GM19397 (cell line): ENCODE measurements at regions not wholly inside any gene's neighbourhood (a gene's known extent, or its start where the extent isn't known, plus 50 kb on each side); places are given as distances from the start of the nearest gene placed in this dataset.
A peak's percentile ranks its signal among the peaks of the same experiment; 100 is the strongest.

ENCODE experiments used
- ATAC-seq: cut with Tn5 transposase; IDR thresholded peaks from one replicate; pipeline ENCODE4 v1.9.1; 2021; ENCODE audit warnings: mild to moderate bottlenecking, moderate library complexity; ENCODE audit not compliant: unreplicated experiment

GRCh38 chr13:33686772-33687480 is 131.0 kb upstream of the RFC3 start:
- ATAC-seq, result no peak

GRCh38 chr13:33690354-33690753 is 127.6 kb upstream of the RFC3 start:
- ATAC-seq, result no peak

- no peak for ATAC-seq
Observed at GRCh38 chr13:33691980-33692379, 126.0 kb upstream of the RFC3 start.

- no peak for ATAC-seq
Observed at GRCh38 chr13:33692531-33692930, 125.4 kb upstream of the RFC3 start.

GRCh38 chr13:33694546-33694945 is 123.4 kb upstream of the RFC3 start:
- no peak for ATAC-seq

- no peak for ATAC-seq
Observed at GRCh38 chr13:33696530-33696929, 121.4 kb upstream of the RFC3 start.

- no peak for ATAC-seq
Observed at GRCh38 chr13:33697926-33698325, 120.0 kb upstream of the RFC3 start.

- no peak for ATAC-seq
Observed at GRCh38 chr13:33707449-33707848, 110.5 kb upstream of the RFC3 start.

- ATAC-seq, result no peak
Observed at GRCh38 chr13:33710924-33711323, 107.0 kb upstream of the RFC3 start.

- ATAC-seq, result no peak
Observed at GRCh38 chr13:33711436-33711835, 106.5 kb upstream of the RFC3 start.

GRCh38 chr13:33717775-33718174 is 100.2 kb upstream of the RFC3 start:
- no peak for ATAC-seq

- ATAC-seq, result no peak
Observed at GRCh38 chr13:33721724-33722123, 96.2 kb upstream of the RFC3 start.

GRCh38 chr13:33722216-33722915 is 95.6 kb upstream of the RFC3 start:
- no peak for ATAC-seq

GRCh38 chr13:33723365-33723764 is 94.6 kb upstream of the RFC3 start:
- no peak for ATAC-seq

- ATAC-seq, result peak; percentile 57
Observed at GRCh38 chr13:33723772-33724435, 94.0 kb upstream of the RFC3 start.

GRCh38 chr13:33725340-33725739 is 92.6 kb upstream of the RFC3 start:
- ATAC-seq, result no peak

GRCh38 chr13:33727297-33728083 is 90.5 kb upstream of the RFC3 start:
- ATAC-seq, result no peak

GRCh38 chr13:33728271-33729037 is 89.5 kb upstream of the RFC3 start:
- peak; percentile 85 for ATAC-seq

GRCh38 chr13:33730147-33730546 is 87.8 kb upstream of the RFC3 start:
- no peak for ATAC-seq

GRCh38 chr13:33730619-33731018 is 87.3 kb upstream of the RFC3 start:
- no peak for ATAC-seq

- no peak for ATAC-seq
Observed at GRCh38 chr13:33735276-33735675, 82.7 kb upstream of the RFC3 start.
